K562 (cell line): ENCODE measurements at regions not wholly inside any gene's neighbourhood (a gene's known extent, or its start where the extent isn't known, plus 50 kb on each side); places are given as distances from the start of the nearest gene placed in this dataset.

ENCODE experiments used
- ATAC-seq: fragments of 200-7000 bp; cut with Tn5 transposase; 3 replicates; pipeline ENCODE4 v1.9.1; 2020; ENCODE audit warnings: moderate library complexity
- BruUV-seq: library from RNA; stranded (reverse); fragments of 400-500 nt; replicated peaks from 2 replicates; lab custom pipeline; 2021; lab: Mats Ljungman, UMichigan
- CTCF ChIA-PET: fragments of 300-600 bp; formaldehyde crosslinking; extraction: SDS; loops from one replicate; lab custom pipeline; 2021; ENCODE audit warnings: low intra/inter-chr PET ratio; lab: Yijun Ruan, JAX
- POLR2A ChIA-PET: fragments of 300-600, 350-650 bp; sonication (Branson Sonifier 250); formaldehyde crosslinking; extraction: SDS; loops from one replicate; lab custom pipeline; 2021; ENCODE audit warnings: antibody characterized with exemption, inconsistent platforms; lab: Yijun Ruan, JAX
- DNase-seq, 4 experiments: peaks; one replicate each; pipeline versions ENCODE4 v3.0.0 to v3.0.0-alpha.2; 2011 to 2018; ENCODE audit warnings: low spot score in 3 of 4, mixed read lengths in 3 of 4; ENCODE audit errors: extremely low read depth in 1 of 4
- FAIRE-seq: peaks from 2 replicates; lab custom pipeline; 2011; peaks lifted over from hg19 to GRCh38; lab: Jason Lieb, UNC
- H2AFZ ChIP-seq: 2 replicates; pipeline ENCODE4 v1.6.0; 2011; ENCODE audit warnings: low read depth, low read length, control low read depth, inconsistent platforms
- H3K27ac ChIP-seq: fragments of 200-600 bp; 3 replicates; pipeline ENCODE4 v1.8.0; 2011; ENCODE audit warnings: low read depth, mild to moderate bottlenecking, control low read depth, inconsistent platforms, low read length, moderate library complexity, mixed read lengths; ENCODE audit errors: extremely low read depth
- H3K27me3 ChIP-seq, 2 experiments: fragments of 300-600 bp in 1 of 2; 2 replicates in 1 of 2; 3 replicates in 1 of 2; pipeline versions ENCODE4 v1.6.0 to v1.8.0; 2011; ENCODE audit warnings: inconsistent platforms in 2 of 2, low read length in 2 of 2, mild to moderate bottlenecking in 1 of 2, mixed read lengths in 1 of 2, moderate library complexity in 1 of 2; ENCODE audit not compliant: control insufficient read depth in 2 of 2, insufficient read depth in 2 of 2
- H3K36me3 ChIP-seq: fragments of 300-600 bp; 3 replicates; pipeline ENCODE4 v1.8.0; 2011; ENCODE audit warnings: mild to moderate bottlenecking, low read length, inconsistent platforms; ENCODE audit not compliant: control insufficient read depth, insufficient read depth
- H3K4me1 ChIP-seq, 2 experiments: fragments of 200-600 bp in 1 of 2; replicated peaks in 1 of 2; 2 replicates in 1 of 2; 3 replicates in 1 of 2; pipeline versions ENCODE4 v1.5.1 to v1.8.0; 2011; ENCODE audit warnings: inconsistent platforms in 2 of 2, low read length in 2 of 2, mild to moderate bottlenecking in 1 of 2, mixed read lengths in 1 of 2, moderate library complexity in 1 of 2; ENCODE audit not compliant: control insufficient read depth in 2 of 2, insufficient read depth in 2 of 2
- H3K4me2 ChIP-seq: 2 replicates; pipeline ENCODE4 v1.6.1; 2011; ENCODE audit warnings: low read length, control low read depth, inconsistent platforms, mixed read lengths; ENCODE audit not compliant: insufficient read depth
- H3K4me3 ChIP-seq: fragments of 200-600 bp; sonication (generic), shearing (Covaris generic); 2 replicates; pipeline ENCODE4 v1.5.1; 2016; ENCODE audit warnings: control low read depth, inconsistent platforms
- H3K79me2 ChIP-seq: fragments of 200-600 bp; 3 replicates; pipeline ENCODE4 v1.8.0; 2011; ENCODE audit warnings: low read length, inconsistent platforms; ENCODE audit not compliant: control insufficient read depth, insufficient read depth
- H3K9ac ChIP-seq, 2 experiments: 2 replicates each; pipeline versions ENCODE4 v1.6.0 to v1.6.1; 2011; ENCODE audit warnings: low read depth in 2 of 2, low read length in 2 of 2, control low read depth in 1 of 2, inconsistent platforms in 1 of 2, mild to moderate bottlenecking in 1 of 2, mixed read lengths in 1 of 2; ENCODE audit not compliant: insufficient read depth in 1 of 2
- H3K9me1 ChIP-seq: one replicate; pipeline ENCODE4 v1.6.0; 2011; ENCODE audit warnings: inconsistent platforms, mild to moderate bottlenecking, low read length, moderate library complexity; ENCODE audit not compliant: control insufficient read depth, insufficient read depth
- H3K9me3 ChIP-seq: replicated peaks from 2 replicates; pipeline ENCODE4 v1.5.1; 2011; ENCODE audit warnings: low read depth, low read length, inconsistent platforms; ENCODE audit not compliant: control insufficient read depth, insufficient read depth
- H4K20me1 ChIP-seq: replicated peaks from 2 replicates; pipeline ENCODE4 v1.6.1; 2011; ENCODE audit warnings: low read length, inconsistent platforms, mixed read lengths; ENCODE audit not compliant: control insufficient read depth, insufficient read depth
- DIDO1 ChIP-seq: fragments of 450-650 bp; IDR thresholded peaks from 2 replicates; pipeline ENCODE4 v1.6.1; 2016; ENCODE audit warnings: low read depth, missing biosample characterization, missing genetic modification characterization
- GABPB2 ChIP-seq: fragments of 250-450 bp; sonication (Bioruptor Pico); conservative IDR thresholded peaks from 2 replicates; pipeline ENCODE4 v1.5.1; 2021; ENCODE audit warnings: mild to moderate bottlenecking
- HDAC6 ChIP-seq: IDR thresholded peaks from 2 replicates; pipeline ENCODE4 v1.6.1; 2012; ENCODE audit warnings: low read depth, mild to moderate bottlenecking, control low read depth, inconsistent platforms, low read length, moderate library complexity
- TRIM28 ChIP-seq: fragments of 450-650 bp; IDR thresholded peaks from 2 replicates; pipeline ENCODE4 v1.6.1; 2017
- ZNF398 ChIP-seq: fragments of 250-450 bp; sonication (Bioruptor Pico); IDR thresholded peaks from 2 replicates; pipeline ENCODE4 v1.8.0; 2021; ENCODE audit warnings: moderate library complexity, mild to moderate bottlenecking, inconsistent platforms
- ZNF512 ChIP-seq: IDR thresholded peaks from 2 replicates; pipeline ENCODE4 v1.6.1; 2016; ENCODE audit warnings: missing genetic modification characterization, missing compliant biosample characterization
- ZNF77 ChIP-seq: fragments of 250-450 bp; sonication (Bioruptor Pico); IDR thresholded peaks from 2 replicates; pipeline ENCODE4 v1.5.0; 2020
- in situ Hi-C: fragments of 300-500 bp; cut with MboI; formaldehyde crosslinking; loops from 4 replicates; pipeline ENCODE4 v1.15.0; 2018; ENCODE audit warnings: inconsistent platforms, mixed read lengths
- intact Hi-C: fragments of 100-400 bp; cut with micrococcal nuclease; formaldehyde crosslinking; loops from 2 replicates; pipeline ENCODE4 v1.14.2; 2022

GRCh38 chr12:22850185-22850584 lies 225.2 kb downstream of the ETNK1 start (continued):
- TF ChIP-seq ZNF398 (CRISPR knock-in tag) = no peak
- no peak for TF ChIP-seq GABPB2 (CRISPR knock-in tag)
- TF ChIP-seq ZNF77 = no peak
- TF ChIP-seq TRIM28 = no peak
- TF ChIP-seq HDAC6 = no peak

- Histone ChIP-seq H3K4me1 (no peaks in the 10 kb centered on the region), H3K27me3 (no peaks in the 10 kb centered on the region), H3K27ac (no peak overlapping the region), H3K4me3 (no peak overlapping the region), H3K9me1 (no peaks in the 10 kb centered on the region), H3K36me3 (no peaks in the 10 kb centered on the region), H2AFZ (no peak overlapping the region), H3K79me2 (no peaks in the 10 kb centered on the region), H3K9me3 (no peaks in the 10 kb centered on the region), H4K20me1 (no peaks in the 10 kb centered on the region), H3K9ac (no peak overlapping the region), H3K4me2 (no peak overlapping the region)
- peak; percentile 49; the same call in 1 of the 2 replicates for TF ChIP-seq ZNF512 (tag)
- no peak for TF ChIP-seq DIDO1
- ChIA-PET POLR2A (no interaction called here), CTCF (no interaction called here)
- ATAC-seq (no peak), FAIRE-seq (no peak), DNase-seq (no peak)
- intact Hi-C loops = no loop called here
- no TSS peak for BruUV-seq
- in situ Hi-C loops = no loop called here
These were observed 226.6 kb downstream of the ETNK1 start for GRCh38 chr12:22851532-22851931.
